IPS-18c (cell line): ENCODE measurements at regions not wholly inside any gene's neighbourhood (a gene's known extent, or its start where the extent isn't known, plus 50 kb on each side); places are given as distances from the start of the nearest gene placed in this dataset.
"Not testable (repeated sequence)": the region's sequence is repeated elsewhere in the genome, so short reads cannot be mapped to it uniquely, and the experiment has no call there.

ENCODE experiments used
- H3K4me3 ChIP-seq: 2 replicates; pipeline ENCODE4 v1.7.0; 2013; ENCODE audit warnings: low read depth, mild to moderate bottlenecking, low read length, moderate library complexity; ENCODE audit not compliant: insufficient read depth
- H3K9me3 ChIP-seq: one replicate; pipeline ENCODE4 v1.6.1; 2013; ENCODE audit warnings: mild to moderate bottlenecking, low read length, moderate library complexity; ENCODE audit not compliant: control insufficient read depth, insufficient read depth

DNA sequence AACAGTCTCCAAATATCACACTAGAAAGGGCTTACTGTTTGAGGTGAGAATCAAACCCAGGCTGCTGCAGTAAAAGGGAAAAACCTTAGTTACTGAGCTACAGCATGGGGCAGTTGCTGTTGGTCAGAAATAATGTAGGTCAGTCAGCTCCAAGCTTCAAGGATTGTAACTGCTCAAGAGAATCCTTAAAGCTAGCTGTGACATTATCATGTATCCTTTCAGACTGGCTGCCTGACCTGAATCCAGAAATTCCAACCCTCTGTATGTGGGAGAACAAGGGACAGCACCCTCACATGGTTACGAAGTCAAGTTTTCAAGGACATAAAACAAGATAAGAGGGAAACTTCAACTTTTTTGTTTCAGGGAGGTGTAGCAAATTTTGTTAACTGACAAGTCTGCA lies 365.9 kb upstream of the NPAP1 start:
- not testable (repeated sequence) for H3K4me3 ChIP-seq, H3K9me3 ChIP-seq

DNA sequence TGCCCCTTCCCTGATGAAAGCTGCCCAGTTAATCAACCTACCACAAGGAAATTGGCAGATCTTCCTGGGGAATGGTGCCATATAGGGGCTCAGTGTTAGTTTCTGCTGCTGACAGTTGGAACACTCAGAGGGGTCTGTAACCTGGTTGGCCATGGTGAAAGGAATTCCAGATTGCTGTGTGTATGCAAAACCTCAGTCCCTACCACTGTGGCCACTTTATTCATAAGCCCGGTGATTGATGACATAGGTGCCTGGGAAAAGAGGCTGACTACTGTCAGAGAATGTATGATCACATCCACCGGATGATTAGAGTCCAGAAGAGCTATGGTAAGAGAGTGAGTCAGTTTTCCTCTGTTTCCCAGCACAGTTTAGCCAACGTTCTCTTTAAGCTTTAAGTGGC lies 363.9 kb upstream of the NPAP1 start:
- not testable (repeated sequence) for H3K4me3 ChIP-seq, H3K9me3 ChIP-seq

DNA sequence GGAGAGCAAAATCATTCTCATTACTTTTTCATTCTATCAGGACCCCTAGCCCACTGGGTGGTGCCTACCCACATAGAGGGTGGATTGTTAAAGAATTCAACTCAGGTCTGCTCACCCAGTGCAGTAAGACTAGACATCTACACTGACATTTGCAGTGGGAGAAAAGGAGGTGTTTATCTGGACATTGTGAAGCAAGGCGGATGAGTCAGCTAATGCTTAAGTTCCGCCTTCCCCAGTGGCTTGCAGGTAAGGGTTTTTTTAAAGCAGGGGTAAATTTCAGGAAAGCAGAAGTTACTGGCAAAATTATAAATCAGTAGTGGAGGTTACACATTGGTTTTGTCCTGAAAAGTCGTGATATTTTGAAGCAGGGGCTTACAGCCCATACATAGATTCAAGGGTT lies 359.2 kb upstream of the NPAP1 start:
- not testable (repeated sequence) for H3K4me3 ChIP-seq, H3K9me3 ChIP-seq

DNA sequence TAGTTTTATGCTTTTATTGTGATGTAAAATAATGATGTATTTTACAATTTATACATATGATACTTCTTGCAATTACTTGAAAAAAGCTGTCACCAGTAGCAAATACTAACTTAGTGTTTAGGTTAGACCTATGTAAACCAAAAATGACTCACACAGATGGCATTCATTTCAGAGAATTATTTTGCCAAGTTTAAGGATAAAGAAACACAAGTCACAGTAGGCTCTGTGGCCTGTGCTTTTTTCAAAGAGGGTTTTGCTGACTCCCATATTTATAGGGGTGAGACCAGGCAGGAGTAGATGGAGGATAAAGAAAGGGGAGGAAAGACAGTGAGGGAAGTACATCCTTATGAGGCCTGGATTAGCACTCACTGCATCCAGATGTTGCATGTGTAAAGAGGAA lies 356.6 kb upstream of the NPAP1 start:
- peaks cover 3% of the 10 kb centered on the region for H3K9me3 ChIP-seq

DNA sequence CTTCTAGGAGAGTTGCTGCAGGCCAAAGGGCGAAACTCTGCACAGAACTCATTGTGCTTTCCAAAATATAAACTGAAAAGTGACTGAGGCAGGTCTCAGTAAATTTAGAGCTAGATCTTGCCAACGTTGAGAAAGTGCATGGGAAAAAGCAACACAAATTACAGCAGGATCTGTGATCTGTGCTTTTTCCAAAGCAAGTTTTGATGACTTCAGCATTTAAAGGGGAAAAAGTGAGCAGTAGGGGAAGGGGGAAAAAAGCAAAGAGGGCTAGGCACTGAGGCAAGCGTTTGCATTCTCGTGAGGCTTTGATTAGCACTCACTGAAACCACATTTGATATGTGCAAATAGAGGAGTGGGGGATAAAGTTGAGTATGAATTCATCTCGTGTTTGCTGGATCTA lies 351.5 kb upstream of the NPAP1 start:
- H3K9me3 ChIP-seq = not testable (repeated sequence)

More for the DNA sequence above, 356.6 kb upstream of the NPAP1 start:
- no peak overlapping the region for H3K4me3 ChIP-seq

GRCh38 chr15:24326513-24326912 lies 349.1 kb upstream of the NPAP1 start:
- not testable (repeated sequence) for H3K9me3 ChIP-seq, H3K4me3 ChIP-seq

More for the DNA sequence above, 351.5 kb upstream of the NPAP1 start:
- not testable (repeated sequence) for H3K4me3 ChIP-seq

DNA sequence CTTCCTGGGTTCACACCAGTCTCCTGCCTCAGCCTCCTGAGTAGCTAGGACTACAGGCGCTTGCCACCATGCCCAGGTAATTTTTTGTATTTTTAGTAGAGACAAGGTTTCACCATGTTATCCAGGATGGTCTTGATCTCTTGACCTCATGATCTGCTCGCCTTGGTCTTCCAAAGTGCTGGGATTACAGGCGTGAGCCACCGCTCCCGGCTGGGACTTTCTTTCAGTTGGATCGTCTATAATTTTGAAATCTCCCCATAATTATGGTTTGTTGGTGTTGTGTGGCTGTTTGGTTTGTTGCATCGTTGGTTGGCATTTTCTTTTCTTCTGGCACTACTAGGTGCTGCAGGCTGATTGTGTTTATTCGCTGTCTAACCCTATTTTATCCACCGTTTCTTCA lies 343.6 kb upstream of the NPAP1 start:
- not testable (repeated sequence) for H3K9me3 ChIP-seq, H3K4me3 ChIP-seq

GRCh38 chr15:24341876-24342275 lies 333.7 kb upstream of the NPAP1 start:
- not testable (repeated sequence) for H3K4me3 ChIP-seq, H3K9me3 ChIP-seq

GRCh38 chr15:24352777-24353176 lies 322.8 kb upstream of the NPAP1 start:
- H3K4me3 ChIP-seq, H3K9me3 ChIP-seq: not testable (repeated sequence)

- H3K4me3 ChIP-seq, H3K9me3 ChIP-seq: not testable (repeated sequence)
Measured at GRCh38 chr15:24381103-24381502, 294.5 kb upstream of the NPAP1 start.

- not testable (repeated sequence) for H3K4me3 ChIP-seq, H3K9me3 ChIP-seq
Measured at GRCh38 chr15:24385258-24385657, 290.3 kb upstream of the NPAP1 start.

DNA sequence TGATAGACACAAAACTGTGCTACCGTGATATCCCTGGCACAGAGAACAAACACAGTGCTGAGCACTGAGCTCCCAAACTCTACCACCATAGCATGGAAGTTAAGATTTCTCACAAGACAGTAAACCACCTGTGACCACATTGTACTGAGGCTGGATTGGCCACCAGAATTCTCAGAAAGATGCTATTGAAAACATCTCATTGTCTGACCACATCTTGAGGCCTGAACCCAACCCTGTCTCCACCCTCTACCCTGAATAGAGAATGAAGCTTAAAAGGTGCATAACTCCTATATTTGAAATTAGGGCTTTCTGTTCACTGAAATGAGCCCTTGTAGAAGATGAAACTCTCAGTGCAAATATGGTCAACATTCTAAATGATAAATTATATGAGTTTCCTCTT lies 281.3 kb upstream of the NPAP1 start:
- peaks cover 2% of the 10 kb centered on the region for H3K9me3 ChIP-seq
- no peak overlapping the region for H3K4me3 ChIP-seq

DNA sequence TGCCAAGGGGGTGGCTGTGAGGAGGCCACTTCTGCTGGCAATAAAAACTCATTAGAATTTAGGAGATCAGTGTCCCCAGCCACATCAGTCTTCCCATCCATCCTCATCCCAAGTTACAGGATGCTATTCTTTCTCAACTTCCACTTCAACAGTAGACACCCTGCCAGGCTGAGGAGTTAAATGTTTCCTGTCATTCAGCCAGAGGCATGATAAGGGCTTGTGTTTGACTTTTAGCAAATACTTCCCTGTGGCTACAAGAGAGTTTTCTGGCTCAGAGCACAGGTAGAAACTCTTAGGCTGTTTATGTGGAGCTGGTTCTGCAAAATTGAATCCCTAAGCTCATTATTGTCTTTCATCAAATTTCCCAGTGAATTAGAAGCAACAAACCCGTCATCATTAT lies 262.9 kb upstream of the NPAP1 start:
- not testable (repeated sequence) for H3K4me3 ChIP-seq, H3K9me3 ChIP-seq

DNA sequence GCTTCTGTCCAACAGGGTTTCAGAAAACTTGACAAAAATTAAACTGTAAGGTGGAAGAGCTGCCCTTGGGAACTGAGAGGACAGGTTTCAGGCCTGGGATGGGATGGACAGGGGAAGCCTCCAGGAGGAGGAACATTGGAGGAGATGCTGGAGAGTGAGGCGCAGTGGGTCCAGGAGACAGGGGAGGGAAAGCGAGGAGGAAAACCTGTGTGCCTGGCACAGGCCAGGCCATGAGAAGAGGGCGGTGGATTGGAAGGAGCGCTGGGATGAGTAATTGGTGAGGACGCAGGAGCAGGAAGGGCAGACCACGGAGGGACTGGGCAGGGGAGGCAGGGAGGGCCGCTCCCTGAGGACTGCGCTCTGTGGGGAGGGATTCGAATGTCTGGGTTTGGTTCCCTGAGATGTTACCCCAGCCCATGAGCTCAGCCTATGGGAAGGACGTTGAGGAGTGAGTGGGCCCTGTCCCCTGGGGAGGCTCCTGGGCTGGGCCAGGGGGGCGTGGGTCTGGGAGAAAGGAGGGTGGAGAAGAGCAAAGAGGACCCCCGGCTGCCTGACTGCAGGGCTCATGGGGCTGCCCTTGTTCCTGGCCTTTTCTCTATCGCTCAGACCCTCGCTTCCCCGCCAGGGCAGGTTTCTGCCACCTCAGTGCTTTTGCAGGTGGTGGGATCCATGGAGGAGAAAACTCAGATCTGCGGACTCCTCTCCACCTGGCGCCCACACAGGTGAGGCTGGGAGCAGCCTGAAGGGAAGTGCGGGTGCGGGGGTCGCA lies 249.1 kb upstream of the NPAP1 start:
- H3K9me3 ChIP-seq = not testable (repeated sequence)
- H3K4me3 ChIP-seq = peak overlapping the region; percentile 24; the same call in 1 of the 2 replicates

- peak overlapping the region; percentile 24; the same call in 1 of the 2 replicates for H3K4me3 ChIP-seq
Measured at GRCh38 chr15:24427055-24427400, 248.5 kb upstream of the NPAP1 start.

GRCh38 chr15:24435075-24435820 lies 240.3 kb upstream of the NPAP1 start:
- H3K9me3 ChIP-seq = not testable (repeated sequence)

More at GRCh38 chr15:24427055-24427400, 248.5 kb upstream of the NPAP1 start:
- not testable (repeated sequence) for H3K9me3 ChIP-seq

GRCh38 chr15:24437270-24437669 lies 238.3 kb upstream of the NPAP1 start:
- not testable (repeated sequence) for H3K9me3 ChIP-seq, H3K4me3 ChIP-seq

More at GRCh38 chr15:24435075-24435820, 240.3 kb upstream of the NPAP1 start:
- H3K4me3 ChIP-seq = not testable (repeated sequence)

DNA sequence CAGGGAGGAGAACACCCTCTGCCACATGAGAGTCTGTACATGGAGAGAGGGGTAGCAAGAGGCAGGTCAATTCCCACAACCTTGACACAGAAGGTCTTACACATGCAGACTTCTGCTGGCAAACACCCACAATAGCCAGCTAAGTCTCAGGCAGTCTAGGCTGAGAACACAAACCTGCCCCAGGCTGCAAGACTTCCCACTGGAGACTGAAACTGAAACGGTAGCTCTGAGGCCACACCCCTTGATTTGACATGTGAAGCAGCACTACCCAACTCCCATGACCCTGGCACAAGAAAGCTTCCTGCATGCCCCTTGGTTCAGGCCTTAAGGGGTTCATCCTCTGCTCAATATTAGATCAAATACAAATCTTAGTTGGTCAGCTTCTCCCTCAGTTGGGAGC lies 237.8 kb upstream of the NPAP1 start:
- not testable (repeated sequence) for H3K4me3 ChIP-seq, H3K9me3 ChIP-seq
